Gastrocnemius medialis (tissue), 4 donors: ENCODE measurements at regions not wholly inside any gene's neighbourhood (a gene's known extent, or its start where the extent isn't known, plus 50 kb on each side); places are given as distances from the start of the nearest gene placed in this dataset.
"Not testable (repeated sequence)": the region's sequence is repeated elsewhere in the genome, so short reads cannot be mapped to it uniquely, and the experiment has no call there.

Experiments used
- ATAC-seq, 2 donors: fragments of 150-250 bp; one replicate each; pipeline ENCODE4 v1.9.1; 2016
- DNase-seq, 2 donors: peaks; one replicate each; pipeline ENCODE4 v3.0.0-alpha.2; 2019
- H3K27ac ChIP-seq, 4 donors: fragments of 200-600 bp; sonication (generic); 1 replicate in 1 of 4; 2 replicates in 3 of 4; pipeline ENCODE4 v1.5.1; 2016 to 2018; ENCODE audit warnings: mild to moderate bottlenecking in 2 of 4, moderate library complexity in 1 of 4
- H3K27me3 ChIP-seq, 3 donors: fragments of 200-600 bp; sonication (generic) in 2 of 3; 1 replicate in 1 of 3; 2 replicates in 2 of 3; pipeline versions ENCODE4 v1.5.1 to v1.6.0; 2016 to 2019; ENCODE audit warnings: mild to moderate bottlenecking in 1 of 3, moderate library complexity in 1 of 3
- H3K36me3 ChIP-seq, 2 donors: fragments of 200-600 bp; sonication (generic) in 1 of 2; one replicate each; pipeline ENCODE4 v1.5.1; 2017 to 2018
- H3K4me1 ChIP-seq, 2 donors: fragments of 200-600 bp; sonication (generic) in 1 of 2; one replicate each; pipeline ENCODE4 v1.5.1; 2016 to 2017; ENCODE audit warnings: mild to moderate bottlenecking in 2 of 2
- H3K4me3 ChIP-seq, 4 donors: fragments of 200-600 bp; sonication (generic) in 3 of 4; 1 replicate in 1 of 4; 2 replicates in 3 of 4; pipeline ENCODE4 v1.5.1; 2016 to 2019; ENCODE audit warnings: mild to moderate bottlenecking in 2 of 4
- H3K9me3 ChIP-seq, 3 donors: fragments of 200-600 bp; sonication (generic) in 2 of 3; 1 replicate in 1 of 3; 2 replicates in 2 of 3; pipeline ENCODE4 v1.5.1; 2016 to 2019
- POLR2A ChIP-seq, 2 donors: fragments of 450-650 bp; IDR thresholded peaks; one replicate each; pipeline ENCODE4 v1.6.1; 2017; ENCODE audit warnings: antibody characterized with exemption in 2 of 2, mild to moderate bottlenecking in 2 of 2, moderate library complexity in 2 of 2
- in situ Hi-C, 4 donors: fragments of 200-750 bp; cut with MboI; loops; one replicate each; pipeline versions ENCODE4 v1.15.0 to v1.8.0; 2017; ENCODE audit warnings: low sequenced_read_pairs in 4 of 4
- intact Hi-C: fragments of 100-400 bp; cut with DNase I; formaldehyde crosslinking; loops from one replicate; pipeline ENCODE4 v1.15.1; 2023; ENCODE audit warnings: low total_unique reads
- TF ChIP-seq, protein P1 (sequence below), 5 experiments: fragments of 450-650 bp in 3 of 5; fragments of 200-600 bp in 2 of 5; sonication (generic) in 2 of 5; IDR thresholded peaks in 4 of 5; conservative IDR thresholded peaks in 1 of 5; 1 replicate in 4 of 5; 2 replicates in 1 of 5; pipeline ENCODE4 v1.5.1; 2016 to 2019; ENCODE audit warnings: antibody characterized with exemption in 5 of 5, mild to moderate bottlenecking in 3 of 5, moderate library complexity in 3 of 5

DNA sequence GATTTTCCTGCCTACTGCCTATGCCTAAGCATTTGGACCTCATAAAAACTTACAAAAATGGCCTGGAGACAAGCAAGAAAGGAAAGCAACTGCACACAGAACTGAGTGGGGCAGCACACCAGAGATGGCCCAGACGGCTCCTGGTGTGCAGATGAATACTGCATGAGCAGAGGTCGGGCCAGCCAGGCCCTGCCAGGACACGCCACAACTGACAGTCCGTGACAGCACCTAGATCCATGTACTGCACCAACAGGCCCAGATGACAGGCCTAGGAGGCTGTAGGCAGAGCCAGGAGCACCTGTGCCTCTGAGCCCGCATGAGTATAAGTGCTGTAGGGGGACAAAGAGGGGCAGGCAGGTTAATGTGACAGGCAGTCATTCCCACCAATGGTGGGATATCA is 160.2 kb downstream of the IGLL1 start:
- peaks cover 0 to 3% (median 0%) of the 10 kb centered on the region in 3 donors for H3K27me3 ChIP-seq
- intact Hi-C loops, result no loop called here
- no peaks in the 10 kb centered on the region for H3K36me3 ChIP-seq
- no peaks in the 10 kb centered on the region for H3K9me3 ChIP-seq
- ATAC-seq (no peak), DNase-seq (no peak)
- no peak overlapping the region for H3K4me3 ChIP-seq
- H3K4me1 ChIP-seq, result no peaks in the 10 kb centered on the region
- H3K27ac ChIP-seq, result no peak overlapping the region
- in situ Hi-C loops, result no loop called here
- TF ChIP-seq, protein P1, sequence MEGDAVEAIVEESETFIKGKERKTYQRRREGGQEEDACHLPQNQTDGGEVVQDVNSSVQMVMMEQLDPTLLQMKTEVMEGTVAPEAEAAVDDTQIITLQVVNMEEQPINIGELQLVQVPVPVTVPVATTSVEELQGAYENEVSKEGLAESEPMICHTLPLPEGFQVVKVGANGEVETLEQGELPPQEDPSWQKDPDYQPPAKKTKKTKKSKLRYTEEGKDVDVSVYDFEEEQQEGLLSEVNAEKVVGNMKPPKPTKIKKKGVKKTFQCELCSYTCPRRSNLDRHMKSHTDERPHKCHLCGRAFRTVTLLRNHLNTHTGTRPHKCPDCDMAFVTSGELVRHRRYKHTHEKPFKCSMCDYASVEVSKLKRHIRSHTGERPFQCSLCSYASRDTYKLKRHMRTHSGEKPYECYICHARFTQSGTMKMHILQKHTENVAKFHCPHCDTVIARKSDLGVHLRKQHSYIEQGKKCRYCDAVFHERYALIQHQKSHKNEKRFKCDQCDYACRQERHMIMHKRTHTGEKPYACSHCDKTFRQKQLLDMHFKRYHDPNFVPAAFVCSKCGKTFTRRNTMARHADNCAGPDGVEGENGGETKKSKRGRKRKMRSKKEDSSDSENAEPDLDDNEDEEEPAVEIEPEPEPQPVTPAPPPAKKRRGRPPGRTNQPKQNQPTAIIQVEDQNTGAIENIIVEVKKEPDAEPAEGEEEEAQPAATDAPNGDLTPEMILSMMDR (IDR thresholded peaks at IDR 0.05 in 4 of 5, conservative IDR thresholded peaks at IDR 0.05 in 1 of 5), result no peak
- TF ChIP-seq POLR2A (IDR thresholded peaks at IDR 0.05), result no peak

DNA sequence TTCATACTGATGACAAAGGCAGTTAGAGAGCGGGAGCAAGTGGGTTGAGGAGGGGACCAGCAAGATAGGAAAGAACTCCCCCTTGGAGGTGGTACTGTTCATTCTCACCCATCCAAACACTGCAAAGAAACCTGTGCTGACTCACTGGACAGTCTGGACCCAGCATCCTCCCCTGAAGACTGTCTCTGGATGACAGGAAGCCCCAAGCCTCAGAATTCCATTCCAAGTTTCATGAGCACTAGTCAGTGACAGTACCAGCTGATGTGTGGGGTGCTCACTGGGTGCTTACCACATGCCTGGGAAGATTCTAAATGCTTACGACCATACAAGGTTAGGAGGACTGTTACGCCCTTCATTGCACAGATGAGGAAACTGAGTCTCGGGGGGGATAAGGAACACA is 160.9 kb downstream of the IGLL1 start:
- no peak overlapping the region for H3K4me3 ChIP-seq
- intact Hi-C loops, result no loop called here
- no peaks in the 10 kb centered on the region for H3K4me1 ChIP-seq
- ATAC-seq, result no peak
- no peaks in the 10 kb centered on the region for H3K9me3 ChIP-seq
- H3K27me3 ChIP-seq, result peaks cover 0 to 3% (median 0%) of the 10 kb centered on the region in 3 donors
- TF ChIP-seq, protein P1 (IDR thresholded peaks at IDR 0.05 in 4 of 5, conservative IDR thresholded peaks at IDR 0.05 in 1 of 5), result no peak
- no peak for TF ChIP-seq POLR2A (IDR thresholded peaks at IDR 0.05)
- DNase-seq, result no peak
- no peaks in the 10 kb centered on the region for H3K36me3 ChIP-seq
- in situ Hi-C loops, result no loop called here
- no peak overlapping the region for H3K27ac ChIP-seq

DNA sequence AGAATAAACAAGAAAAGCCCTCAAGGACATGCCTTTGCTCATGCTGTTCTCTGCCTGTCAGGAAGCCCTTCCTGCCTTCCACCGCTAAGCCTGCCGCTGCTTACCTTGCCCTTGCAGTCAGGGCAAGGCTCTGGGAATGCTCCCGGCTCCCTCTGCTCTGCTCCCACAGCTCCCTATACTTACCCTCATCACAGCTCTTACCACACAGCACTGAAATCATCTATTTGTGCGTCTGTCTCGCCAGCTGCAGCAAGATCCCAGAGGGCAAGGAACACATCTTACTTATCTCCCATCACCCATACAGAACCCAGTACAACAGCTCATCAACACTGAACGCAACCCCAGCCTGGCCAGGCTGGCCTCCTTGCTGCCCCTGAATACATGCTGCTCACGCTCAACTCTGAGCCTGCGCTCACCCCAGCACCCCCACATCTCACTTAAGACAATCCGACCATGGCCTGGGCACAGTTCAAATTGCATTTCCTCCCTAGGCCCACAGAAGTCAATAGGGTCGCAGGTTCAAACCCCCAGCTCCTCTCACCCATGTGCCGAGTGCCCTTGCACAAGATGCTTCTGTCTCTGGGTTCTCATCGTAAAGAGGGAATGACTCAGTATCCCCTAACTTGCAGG is 161.8 kb downstream of the IGLL1 start:
- H3K4me3 ChIP-seq, result no peak overlapping the region
- no peaks in the 10 kb centered on the region for H3K4me1 ChIP-seq
- H3K36me3 ChIP-seq, result no peaks in the 10 kb centered on the region
- in situ Hi-C loops, result no loop called here
- TF ChIP-seq, protein P1 (IDR thresholded peaks at IDR 0.05 in 4 of 5, conservative IDR thresholded peaks at IDR 0.05 in 1 of 5), result no peak
- no peak for TF ChIP-seq POLR2A (IDR thresholded peaks at IDR 0.05)
- H3K27ac ChIP-seq, result no peak overlapping the region
- ATAC-seq (no peak), DNase-seq (no peak)
- H3K27me3 ChIP-seq, result peaks cover 0 to 3% (median 0%) of the 10 kb centered on the region in 3 donors
- H3K9me3 ChIP-seq, result no peaks in the 10 kb centered on the region
- intact Hi-C loops, result no loop called here

DNA sequence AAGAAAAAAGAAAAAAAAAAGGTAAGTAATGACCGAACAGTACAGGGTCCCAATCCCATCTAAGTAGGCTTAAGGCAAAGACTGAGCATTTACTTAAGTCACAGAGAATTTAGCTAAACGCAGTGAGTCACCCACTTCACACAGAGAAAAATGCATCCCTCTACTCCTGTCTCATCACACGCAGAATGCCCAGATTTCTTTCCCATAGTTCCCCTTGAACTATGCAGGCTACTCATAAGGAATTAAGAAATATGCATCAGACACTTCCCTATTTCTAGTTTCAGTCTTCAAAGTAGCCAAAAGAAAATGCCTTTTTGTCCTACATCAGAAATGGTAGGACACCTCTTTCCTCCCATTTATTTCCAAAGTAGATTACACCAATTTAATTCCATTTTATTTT is 162.8 kb downstream of the IGLL1 start:
- in situ Hi-C loops, DNase-seq, intact Hi-C loops, H3K9me3 ChIP-seq, H3K36me3 ChIP-seq, H3K4me3 ChIP-seq, ATAC-seq, H3K4me1 ChIP-seq, H3K27ac ChIP-seq, H3K27me3 ChIP-seq: not testable (repeated sequence)

DNA sequence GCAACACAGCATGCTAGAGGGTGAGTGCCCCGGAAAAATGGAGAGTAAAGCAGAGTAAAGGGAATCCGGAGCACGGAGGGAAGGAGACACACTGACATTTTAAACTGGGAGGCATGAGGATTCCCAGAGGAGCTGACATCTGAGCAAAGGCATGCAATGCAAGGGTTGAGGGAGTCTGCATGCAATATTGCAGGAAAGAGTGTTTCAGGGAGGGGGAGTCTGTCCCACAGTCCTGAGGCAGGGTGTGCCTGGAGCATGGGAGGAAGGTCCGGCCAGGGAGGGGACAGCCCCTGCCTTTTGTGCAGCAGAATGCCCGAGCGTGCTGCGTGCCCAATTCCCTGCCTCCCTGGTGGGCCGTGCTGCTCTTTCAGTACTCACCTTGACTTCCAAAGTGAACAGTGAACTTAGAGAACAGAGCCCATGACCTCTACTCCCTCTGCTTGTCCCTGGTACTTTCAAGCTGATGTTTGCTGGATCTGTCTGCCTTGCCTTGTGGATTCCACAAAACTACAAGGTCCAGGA is 163.9 kb downstream of the IGLL1 start:
- H3K27ac ChIP-seq, H3K9me3 ChIP-seq, H3K27me3 ChIP-seq, H3K4me1 ChIP-seq, ATAC-seq, in situ Hi-C loops, H3K36me3 ChIP-seq, intact Hi-C loops, H3K4me3 ChIP-seq, DNase-seq: not testable (repeated sequence)

DNA sequence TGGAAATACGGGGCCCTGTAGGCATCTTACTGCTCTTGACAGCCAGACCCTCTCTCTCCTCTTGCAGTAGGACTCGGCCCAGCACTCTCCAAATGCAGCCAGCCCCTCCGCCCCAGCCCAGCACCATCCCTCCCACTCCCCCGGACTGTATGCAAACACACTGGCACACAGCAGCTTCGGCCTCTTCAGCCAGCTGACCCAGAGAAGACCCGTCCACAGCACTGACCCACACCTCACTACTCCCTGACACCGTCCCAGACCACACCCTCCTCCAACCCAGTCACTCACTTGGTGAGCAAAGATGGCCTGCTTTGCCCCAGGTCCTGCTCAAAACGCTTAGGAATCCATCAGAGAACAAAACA is 164.6 kb downstream of the IGLL1 start:
- Histone ChIP-seq H3K9me3 (no peaks in the 10 kb centered on the region), H3K27ac (no peak overlapping the region), H3K4me3 (no peak overlapping the region), H3K36me3 (no peaks in the 10 kb centered on the region), H3K27me3 (peaks cover 0 to 3% (median 0%) of the 10 kb centered on the region in 3 donors), H3K4me1 (no peaks in the 10 kb centered on the region)
- in situ Hi-C loops (no loop called here), intact Hi-C loops (no loop called here)
- TF ChIP-seq POLR2A (IDR thresholded peaks at IDR 0.05), result no peak
- TF ChIP-seq, protein P1 (IDR thresholded peaks at IDR 0.05 in 4 of 5, conservative IDR thresholded peaks at IDR 0.05 in 1 of 5), result no peak
- DNase-seq (no peak), ATAC-seq (no peak)
